ENCODE measurements at regions not wholly inside any gene's neighbourhood (a gene's known extent, or its start where the extent isn't known, plus 50 kb on each side); places are given as distances from the start of the nearest gene placed in this dataset.

DNA sequence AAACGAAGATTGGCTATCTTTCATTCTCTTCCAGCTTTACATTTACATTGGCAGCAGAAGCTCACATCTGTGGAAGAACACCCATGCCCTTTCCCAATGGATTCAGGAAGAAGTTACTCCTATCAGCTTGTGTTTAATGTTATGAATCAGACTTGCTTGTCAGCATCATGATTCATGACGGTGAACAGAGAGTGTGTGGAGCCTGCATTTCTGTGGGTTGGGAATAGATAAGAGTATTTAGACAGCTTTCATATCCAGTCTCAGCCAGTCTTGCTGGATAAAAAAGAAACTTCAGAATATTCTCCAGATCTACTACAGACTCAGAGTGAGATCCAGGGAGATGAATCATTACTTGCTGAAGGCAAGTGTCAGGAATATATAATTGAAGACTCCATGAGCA lies 812.9 kb upstream of the ZNF608 start:
- no peak for DNase-seq
- no peak for TF ChIP-seq GATA1 (IDR thresholded peaks at IDR 0.05; ENCODE audit: low read depth, low read length)
- no peak for TF ChIP-seq POLR2A (IDR thresholded peaks at IDR 0.05; ENCODE audit: low read length)

DNA sequence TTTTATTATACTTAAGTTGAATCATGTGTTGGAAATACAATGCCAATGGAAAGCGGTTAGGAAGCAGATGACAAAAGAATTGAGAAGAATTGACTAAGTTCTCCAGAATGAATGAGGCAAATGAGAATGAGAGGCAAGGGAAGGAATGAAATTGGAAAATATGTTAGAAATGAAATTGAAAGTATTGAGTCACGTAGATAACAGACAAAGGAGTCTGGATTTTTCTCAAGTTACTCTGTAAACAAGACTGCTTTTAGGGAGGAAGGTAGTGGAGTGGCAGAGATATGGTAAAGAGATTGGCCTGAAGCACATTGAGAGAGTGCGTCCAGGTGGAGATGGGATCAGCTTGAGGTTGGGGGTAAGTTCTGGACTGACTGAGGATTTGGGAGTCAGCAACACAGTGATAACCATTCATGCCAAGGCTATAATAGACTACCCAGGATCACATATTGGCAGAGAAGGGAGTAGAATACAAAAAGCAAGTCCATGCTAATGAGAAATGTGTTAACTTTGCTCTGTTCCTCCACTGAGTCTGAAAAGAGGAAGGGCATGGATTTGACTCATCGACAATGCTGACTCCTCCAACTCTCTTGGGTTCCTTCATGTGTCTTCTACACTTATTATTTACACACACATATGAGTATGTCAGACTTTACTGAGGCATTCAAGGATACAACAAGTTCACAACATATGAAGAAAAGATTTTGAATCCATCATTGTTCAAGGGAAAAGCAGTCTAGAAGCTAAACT lies 814.2 kb upstream of the ZNF608 start:
- DNase-seq, result no peak
- TF ChIP-seq POLR2A (IDR thresholded peaks at IDR 0.05; ENCODE audit: low read length) (no peak), GATA1 (IDR thresholded peaks at IDR 0.05; ENCODE audit: low read depth, low read length) (no peak)

DNA sequence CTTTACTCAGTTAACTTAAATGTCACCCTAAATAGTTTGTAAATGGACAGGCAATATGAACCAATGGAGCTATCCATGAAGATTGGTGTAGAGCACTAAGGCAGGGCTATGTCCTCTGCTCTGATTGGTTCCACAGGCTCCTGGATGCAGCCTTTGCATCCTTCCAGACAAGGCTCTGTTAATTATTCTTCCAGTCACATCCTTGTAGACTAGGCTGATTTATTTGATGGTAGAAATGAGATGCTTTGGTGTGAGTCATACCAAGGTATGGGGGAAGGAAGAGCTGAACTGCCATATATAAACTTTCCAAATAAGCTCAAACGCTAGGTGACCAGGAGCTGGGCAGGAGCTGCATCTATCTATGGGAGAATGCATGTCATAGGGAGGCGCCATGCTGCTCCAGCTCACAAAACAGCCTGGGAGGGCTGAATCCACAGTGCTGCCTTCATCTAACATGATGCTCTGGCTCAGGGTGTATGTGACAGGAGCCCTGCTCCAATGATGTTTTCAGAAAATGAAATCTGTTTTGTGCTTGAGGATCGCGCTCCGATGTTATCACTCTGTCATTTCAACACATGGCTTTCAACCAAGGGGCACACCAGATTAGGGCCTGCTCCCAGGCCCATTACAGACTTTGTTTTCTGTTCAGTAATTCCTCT lies 818.0 kb upstream of the ZNF608 start:
- DNase-seq, result no peak
- TF ChIP-seq POLR2A (IDR thresholded peaks at IDR 0.05; ENCODE audit: low read length) (no peak), GATA1 (IDR thresholded peaks at IDR 0.05; ENCODE audit: low read depth, low read length) (no peak)

DNA sequence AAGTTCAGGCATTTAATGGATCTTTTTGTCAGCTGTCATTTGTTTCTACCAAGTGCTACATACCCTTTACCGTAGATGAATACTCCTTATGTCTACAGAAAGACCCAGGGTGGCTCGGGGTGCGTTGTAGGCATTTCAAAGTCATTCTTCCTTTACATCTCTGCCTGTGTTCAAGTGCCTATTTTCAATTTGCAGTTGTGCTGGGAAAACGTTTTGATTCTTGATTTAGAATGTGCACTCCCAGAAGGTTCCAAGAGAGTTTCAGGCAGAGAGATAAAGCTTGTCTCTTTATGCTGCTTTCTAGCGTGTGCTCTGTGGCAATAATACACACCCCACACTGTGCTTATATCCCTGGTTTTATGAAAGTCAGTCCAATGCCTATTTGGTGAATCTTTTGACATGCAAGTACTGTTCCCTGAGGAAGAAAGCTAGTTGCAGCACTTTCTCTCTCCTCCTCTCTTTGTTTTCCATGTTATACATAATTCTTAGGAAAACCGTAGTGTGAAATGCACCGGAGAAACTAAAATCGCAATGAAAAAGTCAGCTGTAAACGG lies 828.1 kb upstream of the ZNF608 start:
- TF ChIP-seq GATA1 (IDR thresholded peaks at IDR 0.05; ENCODE audit: low read depth, low read length) (no peak), POLR2A (IDR thresholded peaks at IDR 0.05; ENCODE audit: low read length) (no peak)
- no peak for DNase-seq

DNA sequence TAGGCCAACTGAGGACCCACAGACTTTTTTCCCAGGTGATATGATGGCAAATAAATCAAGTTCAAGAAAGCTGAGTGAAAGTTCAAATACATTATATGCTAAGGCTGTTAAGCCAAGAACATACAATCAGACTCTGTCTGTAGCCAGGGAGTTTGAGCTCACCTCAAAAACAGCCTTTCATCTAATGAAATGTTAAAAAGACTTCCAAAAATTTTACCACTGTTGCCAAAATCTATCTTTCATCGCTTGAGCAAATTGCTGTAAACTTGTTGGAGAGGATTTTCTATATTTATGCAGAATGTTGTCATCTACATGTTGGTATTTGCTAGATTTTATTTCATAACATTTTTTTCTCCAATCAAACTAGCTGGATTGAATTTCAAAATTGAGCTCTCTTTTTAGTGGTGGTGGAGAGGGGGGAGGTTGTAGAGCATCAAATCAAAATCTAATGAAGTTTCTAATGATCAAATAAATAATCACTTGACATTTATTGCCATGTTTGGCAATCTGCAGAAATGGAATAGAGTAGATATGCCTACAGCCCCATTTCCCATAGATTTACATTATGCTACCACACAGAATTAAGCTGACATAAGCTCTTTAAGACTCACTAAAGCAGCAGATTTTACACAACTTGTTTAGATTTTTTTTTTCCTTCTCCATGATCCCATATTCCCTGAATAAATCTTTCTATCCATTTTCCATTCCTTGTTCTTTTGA lies 828.9 kb upstream of the ZNF608 start:
- no peak for DNase-seq
- TF ChIP-seq GATA1 (IDR thresholded peaks at IDR 0.05; ENCODE audit: low read depth, low read length) (no peak), POLR2A (IDR thresholded peaks at IDR 0.05; ENCODE audit: low read length) (no peak)

DNA sequence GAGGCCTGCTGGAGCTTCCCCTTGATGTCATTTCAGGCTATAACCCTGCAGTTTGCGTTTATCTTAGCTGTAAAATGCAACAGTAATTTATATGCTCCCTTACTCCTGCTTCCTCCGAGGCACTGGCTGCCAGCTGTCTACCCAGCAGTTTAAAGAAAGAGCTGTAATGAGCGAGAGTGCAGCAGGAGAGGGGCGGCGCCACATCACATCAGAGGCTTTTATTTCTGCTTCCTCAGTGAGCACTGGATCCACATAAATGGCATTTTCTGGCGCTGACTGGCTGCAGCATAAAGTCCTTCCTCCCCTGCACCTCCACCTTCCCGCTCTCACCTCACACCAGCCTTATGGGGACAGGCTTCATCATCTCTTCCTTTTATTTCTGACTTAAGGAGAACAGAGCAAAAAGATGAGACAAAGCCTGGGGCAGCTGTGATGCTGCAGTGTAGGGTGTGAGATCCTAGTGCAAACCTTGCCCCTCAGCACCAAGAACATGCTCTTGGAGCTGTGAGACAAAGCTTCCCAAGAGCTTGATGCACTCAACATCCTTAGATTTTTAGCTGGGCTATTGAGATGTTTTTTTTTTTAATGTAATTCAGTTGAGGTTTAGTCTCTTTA lies 829.6 kb upstream of the ZNF608 start:
- TF ChIP-seq GATA1 (IDR thresholded peaks at IDR 0.05; ENCODE audit: low read depth, low read length), result no peak
- DNase-seq, result no peak

DNA sequence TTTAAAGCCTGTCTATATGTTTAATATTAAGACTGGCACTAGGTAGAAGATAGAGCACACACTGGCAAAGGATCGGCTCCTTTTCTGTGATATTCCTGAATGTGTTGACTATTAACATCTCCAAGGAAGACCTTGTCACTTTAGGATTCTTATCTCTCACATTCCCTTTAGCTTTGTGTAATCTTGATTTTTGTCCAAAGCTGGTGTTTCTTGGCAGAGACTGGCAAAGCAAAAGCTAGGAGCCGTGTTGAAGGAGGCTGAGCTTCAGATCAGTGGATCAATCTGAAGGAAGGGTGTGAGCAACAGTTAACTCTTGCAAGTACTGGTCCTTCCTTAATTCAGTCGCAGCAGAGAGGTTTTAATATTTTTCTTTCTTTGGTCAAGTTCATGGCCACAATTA lies 830.4 kb upstream of the ZNF608 start:
- DNase-seq, result no peak
- no peak for TF ChIP-seq GATA1 (IDR thresholded peaks at IDR 0.05; ENCODE audit: low read depth, low read length)
- TF ChIP-seq POLR2A (IDR thresholded peaks at IDR 0.05; ENCODE audit: low read length), result no peak

DNA sequence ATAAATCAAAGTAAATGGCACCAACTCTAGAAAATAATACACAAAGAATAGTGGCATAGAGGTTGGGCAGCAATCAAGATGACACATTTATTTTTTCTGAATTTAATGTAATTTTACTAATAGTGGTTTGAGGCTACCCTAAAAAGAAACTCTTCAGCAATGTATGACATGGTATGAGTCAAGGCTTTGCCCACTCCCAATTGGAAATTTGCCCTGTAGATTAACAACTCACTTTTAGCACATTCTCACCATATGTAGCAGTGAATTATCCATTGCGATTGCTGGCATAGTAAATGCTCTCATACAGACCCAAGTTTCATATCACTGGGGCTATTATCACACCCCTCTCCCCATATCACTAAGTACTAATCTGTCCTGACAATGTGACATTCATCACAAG lies 832.1 kb upstream of the ZNF608 start:
- TF ChIP-seq POLR2A (IDR thresholded peaks at IDR 0.05; ENCODE audit: low read length), result no peak
- no peak for TF ChIP-seq GATA1 (IDR thresholded peaks at IDR 0.05; ENCODE audit: low read depth, low read length)

DNA sequence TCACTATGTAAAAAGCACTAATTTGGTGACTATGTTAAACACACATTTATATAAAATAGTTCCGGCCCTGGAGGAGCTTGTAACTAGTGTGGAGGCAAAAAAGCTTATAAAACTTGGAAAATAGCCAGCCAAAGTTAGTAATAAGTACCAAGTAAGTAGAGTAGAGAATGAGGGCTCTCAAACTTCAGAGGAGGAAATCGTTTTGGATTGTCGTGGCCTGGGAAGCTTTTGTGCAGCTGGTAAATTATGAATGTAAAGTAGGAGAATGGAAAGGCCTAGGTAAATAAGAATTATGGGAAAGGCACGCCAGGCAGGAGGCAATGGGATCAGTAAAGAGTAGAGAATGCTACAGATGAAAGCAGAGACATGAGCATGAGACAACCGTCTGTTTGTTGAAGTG lies 832.7 kb upstream of the ZNF608 start:
- no peak for DNase-seq
- TF ChIP-seq GATA1 (IDR thresholded peaks at IDR 0.05; ENCODE audit: low read depth, low read length), result no peak
- no peak for TF ChIP-seq POLR2A (IDR thresholded peaks at IDR 0.05; ENCODE audit: low read length)

More for the DNA sequence above, 832.1 kb upstream of the ZNF608 start:
- no peak for DNase-seq

DNA sequence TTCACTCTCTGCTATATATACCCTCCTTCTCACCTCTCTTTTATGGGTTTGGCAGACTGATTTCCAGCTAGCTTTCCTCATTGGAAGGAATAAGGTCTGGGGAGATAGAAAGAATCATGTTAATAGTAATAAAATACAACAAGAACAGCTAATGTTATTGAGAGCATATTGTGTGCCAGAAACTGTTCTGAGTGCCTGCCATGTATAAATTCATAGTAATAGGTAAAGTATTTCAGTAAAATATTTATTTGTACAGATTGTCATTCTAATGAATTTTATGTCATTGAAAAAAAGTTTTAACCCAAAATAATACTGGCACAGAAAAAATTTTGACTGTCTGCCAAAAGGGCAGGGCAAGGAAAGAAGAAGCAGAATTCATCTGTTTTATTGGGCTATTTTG lies 834.9 kb upstream of the ZNF608 start:
- TF ChIP-seq GATA1 (IDR thresholded peaks at IDR 0.05; ENCODE audit: low read depth, low read length), result no peak
- TF ChIP-seq POLR2A (IDR thresholded peaks at IDR 0.05; ENCODE audit: low read length), result no peak
- DNase-seq, result no peak

DNA sequence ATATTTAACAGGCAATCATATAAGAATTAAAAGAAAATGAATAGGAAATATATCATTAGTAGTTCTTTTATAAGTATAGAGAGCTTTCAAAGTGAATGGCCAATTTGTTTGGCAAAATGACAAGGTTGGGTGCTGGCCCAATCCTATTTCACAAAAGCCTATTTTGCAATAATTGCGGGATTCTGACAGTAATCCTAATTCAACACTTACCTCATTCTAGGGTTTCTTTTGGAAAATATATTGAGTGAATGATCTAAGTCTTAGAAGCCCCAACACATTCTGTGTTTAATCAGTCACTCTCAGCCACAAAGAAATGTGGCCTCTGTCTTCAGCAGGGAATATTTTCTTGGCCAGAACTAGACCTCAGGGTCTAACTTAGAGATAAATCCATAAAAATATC lies 835.9 kb upstream of the ZNF608 start:
- TF ChIP-seq POLR2A (IDR thresholded peaks at IDR 0.05; ENCODE audit: low read length), result no peak
- TF ChIP-seq GATA1 (IDR thresholded peaks at IDR 0.05; ENCODE audit: low read depth, low read length), result no peak
- no peak for DNase-seq

DNA sequence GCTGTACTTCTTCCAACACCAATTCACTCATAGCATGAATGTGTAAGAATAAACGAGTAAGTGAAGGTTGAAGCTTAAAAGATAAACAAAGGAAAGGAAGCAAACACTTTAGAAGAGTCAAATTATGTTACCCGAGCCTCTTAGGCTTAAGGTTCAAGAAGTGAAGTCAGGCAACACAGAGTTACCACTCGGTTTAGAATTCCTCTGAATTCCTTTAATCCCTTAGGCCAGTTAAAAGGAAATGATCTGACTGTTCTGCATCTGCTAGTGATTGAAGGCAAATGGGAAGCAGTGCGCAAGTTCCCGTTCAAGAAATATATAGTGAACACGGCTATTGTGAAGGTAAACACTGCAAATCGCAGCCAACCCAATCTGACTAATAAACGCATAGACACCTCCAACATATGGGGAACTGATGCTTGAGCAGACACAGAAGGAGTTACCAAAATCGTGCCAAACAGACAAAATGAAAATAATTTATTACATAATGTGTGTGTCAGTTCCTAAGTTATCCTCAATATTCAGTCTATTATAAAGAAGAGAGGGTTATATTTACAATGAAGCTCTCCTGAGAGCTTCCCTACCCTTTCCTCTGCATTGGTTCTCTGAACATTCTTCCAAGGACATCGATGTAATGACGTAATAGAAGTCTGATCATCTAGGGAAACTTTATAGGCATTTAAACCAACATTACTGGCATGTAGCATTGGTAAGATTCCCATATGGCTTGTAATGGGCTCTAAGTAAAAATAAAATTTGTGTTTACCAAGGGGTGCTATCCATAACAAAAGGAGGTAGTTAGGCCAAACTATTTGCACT lies 837.1 kb upstream of the ZNF608 start:
- no peak for DNase-seq
- TF ChIP-seq POLR2A (IDR thresholded peaks at IDR 0.05; ENCODE audit: low read length) (no peak), GATA1 (IDR thresholded peaks at IDR 0.05; ENCODE audit: low read depth, low read length) (no peak)

DNA sequence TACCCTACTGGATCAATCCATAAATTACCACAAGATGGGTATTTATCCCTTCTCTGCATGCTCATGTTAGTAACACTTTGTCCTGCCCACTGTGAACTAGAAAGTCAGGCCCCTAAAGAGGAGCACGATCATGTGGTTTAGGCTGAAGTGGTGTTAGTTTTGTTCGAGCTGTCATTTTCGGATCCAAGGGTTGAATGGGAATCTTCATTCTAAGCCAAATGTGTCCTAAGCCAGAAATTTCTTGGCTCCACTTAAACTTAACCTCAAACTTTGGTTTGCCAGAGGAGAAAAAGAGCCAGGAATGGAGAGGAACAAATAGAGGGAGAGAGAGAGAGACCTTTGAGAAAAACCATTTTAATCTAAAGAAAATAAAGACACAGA lies 837.7 kb upstream of the ZNF608 start:
- TF ChIP-seq POLR2A (IDR thresholded peaks at IDR 0.05; ENCODE audit: low read length) (no peak), GATA1 (IDR thresholded peaks at IDR 0.05; ENCODE audit: low read depth, low read length) (no peak)
- DNase-seq, result no peak

Data from erythroblast (primary cell).